OCI-LY3 (cell line): ENCODE measurements at regions not wholly inside any gene's neighbourhood (a gene's known extent, or its start where the extent isn't known, plus 50 kb on each side); places are given as distances from the start of the nearest gene placed in this dataset.
A peak's percentile ranks its signal among the peaks of the same experiment; 100 is the strongest.

ENCODE experiments used
- H2AFZ ChIP-seq: fragments of 200-600, 300-600 bp; shearing (Covaris generic); 2 replicates; pipeline ENCODE4 v1.6.0; 2014; ENCODE audit warnings: antibody characterized with exemption, low read depth, low read length
- H3K27ac ChIP-seq: fragments of 200-600, 300-600 bp; sonication (generic); 2 replicates; pipeline ENCODE4 v1.5.1; 2014; ENCODE audit warnings: mild to moderate bottlenecking, low read length, moderate library complexity, mixed read lengths
- H3K27me3 ChIP-seq: fragments of 200-600, 300-600 bp; sonication (generic); 2 replicates; pipeline ENCODE4 v1.6.1; 2014; ENCODE audit warnings: low read depth, low read length, mixed read lengths
- H3K36me3 ChIP-seq: fragments of 200-600, 300-600 bp; sonication (generic); replicated peaks from 2 replicates; pipeline ENCODE3; 2014; ENCODE audit warnings: low read depth, low read length, mixed read lengths
- H3K4me1 ChIP-seq: fragments of 300-600, 200-600 bp; sonication (generic); 2 replicates; pipeline ENCODE4 v1.6.1; 2014; ENCODE audit warnings: low read length, mixed read lengths
- H3K4me2 ChIP-seq: fragments of 200-600, 300-600 bp; sonication (generic); 2 replicates; pipeline ENCODE4 v1.6.1; 2014; ENCODE audit warnings: low read length, mixed read lengths
- H3K4me3 ChIP-seq: fragments of 300-600, 200-600 bp; sonication (generic); 2 replicates; pipeline ENCODE4 v1.5.1; 2014; ENCODE audit warnings: antibody characterized with exemption, mild to moderate bottlenecking, low read length, moderate library complexity
- H3K79me2 ChIP-seq: fragments of 300-600, 200-600 bp; shearing (Covaris generic); 2 replicates; pipeline ENCODE4 v1.6.1; 2014; ENCODE audit warnings: mild to moderate bottlenecking, low read length, mixed read lengths
- H3K9ac ChIP-seq: fragments of 300-600, 200-600 bp; shearing (Covaris generic); 2 replicates; pipeline ENCODE4 v1.6.0; 2014; ENCODE audit warnings: mild to moderate bottlenecking, low read length, moderate library complexity
- H3K9me3 ChIP-seq: fragments of 200-600, 300-600 bp; shearing (Covaris generic); 2 replicates; pipeline ENCODE4 v1.6.1; 2014; ENCODE audit warnings: low read length, mixed read lengths; ENCODE audit not compliant: insufficient read depth
- H4K20me1 ChIP-seq: fragments of 200-600, 300-600 bp; sonication (generic); 2 replicates; pipeline ENCODE4 v1.6.1; 2016; ENCODE audit warnings: low read length, mixed read lengths; ENCODE audit not compliant: insufficient read depth
- EZH2phosphoT487 ChIP-seq: fragments of 200-600 bp; shearing (Covaris generic); IDR thresholded peaks from 2 replicates; pipeline ENCODE4 v1.6.1; 2018; ENCODE audit warnings: antibody characterized with exemption, mixed run types, low read depth
- TF ChIP-seq, protein P1 (sequence below): fragments of 200-600, 300-600 bp; sonication (generic); IDR thresholded peaks from 2 replicates; pipeline ENCODE4 v1.5.1; 2014; ENCODE audit warnings: antibody characterized with exemption, low read length, low read depth

DNA sequence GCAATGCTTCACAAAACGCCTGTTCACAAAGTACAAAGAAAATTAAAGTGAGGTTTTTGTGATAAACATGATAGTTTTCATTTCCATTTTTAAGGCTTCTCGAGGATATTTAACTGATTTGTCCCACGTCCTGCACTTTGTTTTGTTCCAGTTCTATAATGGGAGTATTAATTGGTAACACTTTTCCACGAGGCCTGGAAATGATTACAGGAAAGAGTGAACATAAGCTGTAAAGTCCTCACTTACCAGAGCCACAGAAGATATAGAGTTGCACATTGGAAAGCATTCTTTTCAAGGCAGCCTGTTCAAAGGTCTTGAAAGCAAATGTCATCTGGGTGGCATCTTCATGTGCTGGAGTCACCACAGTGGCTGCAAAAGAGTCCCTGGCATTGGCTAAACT, 1236.6 kb downstream of the BCL11B start:
- Histone ChIP-seq H3K27ac (no peak overlapping the region), H3K27me3 (no peaks in the 10 kb centered on the region), H3K4me1 (no peaks in the 10 kb centered on the region), H3K9ac (no peak overlapping the region), H4K20me1 (no peaks in the 10 kb centered on the region), H3K9me3 (peaks cover 3% of the 10 kb centered on the region; the same call in 1 of the 2 replicates), H3K4me2 (no peak overlapping the region), H3K4me3 (no peak overlapping the region), H3K79me2 (no peaks in the 10 kb centered on the region), H2AFZ (0 out of 2 replicates have a peak overlapping the region, but pooled peaks have one; percentile 17), H3K36me3 (no peaks in the 10 kb centered on the region)
- no peak for TF ChIP-seq EZH2phosphoT487
- TF ChIP-seq, protein P1, sequence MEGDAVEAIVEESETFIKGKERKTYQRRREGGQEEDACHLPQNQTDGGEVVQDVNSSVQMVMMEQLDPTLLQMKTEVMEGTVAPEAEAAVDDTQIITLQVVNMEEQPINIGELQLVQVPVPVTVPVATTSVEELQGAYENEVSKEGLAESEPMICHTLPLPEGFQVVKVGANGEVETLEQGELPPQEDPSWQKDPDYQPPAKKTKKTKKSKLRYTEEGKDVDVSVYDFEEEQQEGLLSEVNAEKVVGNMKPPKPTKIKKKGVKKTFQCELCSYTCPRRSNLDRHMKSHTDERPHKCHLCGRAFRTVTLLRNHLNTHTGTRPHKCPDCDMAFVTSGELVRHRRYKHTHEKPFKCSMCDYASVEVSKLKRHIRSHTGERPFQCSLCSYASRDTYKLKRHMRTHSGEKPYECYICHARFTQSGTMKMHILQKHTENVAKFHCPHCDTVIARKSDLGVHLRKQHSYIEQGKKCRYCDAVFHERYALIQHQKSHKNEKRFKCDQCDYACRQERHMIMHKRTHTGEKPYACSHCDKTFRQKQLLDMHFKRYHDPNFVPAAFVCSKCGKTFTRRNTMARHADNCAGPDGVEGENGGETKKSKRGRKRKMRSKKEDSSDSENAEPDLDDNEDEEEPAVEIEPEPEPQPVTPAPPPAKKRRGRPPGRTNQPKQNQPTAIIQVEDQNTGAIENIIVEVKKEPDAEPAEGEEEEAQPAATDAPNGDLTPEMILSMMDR, result no peak

DNA sequence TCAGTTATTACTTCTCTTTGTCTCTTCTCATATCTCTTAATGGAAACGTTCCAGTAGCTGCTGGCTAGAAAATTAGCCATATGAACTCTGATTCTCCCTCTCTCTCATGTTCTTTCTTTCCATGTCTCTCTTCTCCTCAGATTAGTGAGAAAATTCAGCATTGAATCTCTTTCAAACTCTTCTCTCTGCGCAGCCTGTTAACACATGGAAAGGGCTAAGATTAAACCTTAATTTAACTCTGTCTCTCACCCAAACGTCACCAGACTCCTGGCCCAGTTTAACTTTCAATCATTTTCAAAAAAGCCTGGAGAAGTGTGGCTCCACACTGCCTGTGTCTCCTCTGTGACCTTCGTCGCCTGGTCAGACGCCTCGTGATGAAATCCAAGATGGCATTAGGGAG, 1234.2 kb downstream of the BCL11B start:
- Histone ChIP-seq H2AFZ (no peak overlapping the region), H4K20me1 (no peaks in the 10 kb centered on the region), H3K27me3 (no peaks in the 10 kb centered on the region), H3K4me3 (no peak overlapping the region), H3K9me3 (no peaks in the 10 kb centered on the region), H3K4me2 (no peak overlapping the region), H3K9ac (no peak overlapping the region), H3K79me2 (no peaks in the 10 kb centered on the region), H3K36me3 (no peaks in the 10 kb centered on the region), H3K4me1 (no peaks in the 10 kb centered on the region), H3K27ac (no peak overlapping the region)
- no peak for TF ChIP-seq EZH2phosphoT487
- TF ChIP-seq, protein P1, result no peak

DNA sequence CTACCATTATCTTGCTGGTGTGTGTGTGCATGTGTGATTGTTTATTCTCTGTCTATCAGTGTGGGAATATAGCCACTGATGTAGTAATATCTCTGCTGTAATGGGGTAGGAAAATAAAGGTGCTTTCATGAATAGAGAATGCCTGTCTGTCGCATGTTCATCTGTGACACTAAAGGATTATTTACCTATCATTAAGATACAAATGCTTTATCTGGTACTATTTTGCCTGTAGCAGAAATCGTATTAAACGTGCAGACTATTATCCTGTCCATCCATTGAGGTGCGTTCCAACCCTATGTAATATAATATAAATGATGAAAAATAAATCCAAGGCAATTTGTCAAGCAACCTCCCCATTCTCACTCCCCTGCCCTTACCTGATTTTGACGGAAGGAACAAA, 1215.1 kb downstream of the BCL11B start:
- Histone ChIP-seq H3K9ac (no peak overlapping the region), H3K4me1 (no peaks in the 10 kb centered on the region), H3K4me2 (no peak overlapping the region), H2AFZ (no peak overlapping the region), H3K27me3 (no peaks in the 10 kb centered on the region), H3K36me3 (no peaks in the 10 kb centered on the region), H3K4me3 (no peak overlapping the region), H3K27ac (no peak overlapping the region), H4K20me1 (no peaks in the 10 kb centered on the region), H3K79me2 (no peaks in the 10 kb centered on the region), H3K9me3 (no peaks in the 10 kb centered on the region)
- TF ChIP-seq, protein P1, result no peak
- no peak for TF ChIP-seq EZH2phosphoT487

DNA sequence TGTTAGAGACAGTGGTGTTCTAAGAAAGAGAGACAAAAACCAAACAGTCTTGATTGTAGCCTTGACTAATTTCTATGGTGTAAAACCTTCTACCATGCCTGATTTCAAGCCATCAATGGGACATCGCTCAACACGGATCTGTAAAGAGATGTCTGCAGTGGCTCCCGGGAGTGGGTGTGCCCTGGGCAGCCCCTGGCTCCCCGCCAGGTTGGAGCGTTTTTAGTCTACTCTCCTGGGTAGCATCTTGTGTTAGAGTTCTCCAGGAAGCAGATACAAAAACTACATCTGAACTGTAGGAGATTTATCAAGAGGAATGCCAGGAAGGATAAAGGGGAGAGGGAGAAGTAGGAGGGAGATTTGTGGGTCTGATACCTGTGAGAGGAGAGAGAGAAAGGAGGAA, 1212.9 kb downstream of the BCL11B start:
- TF ChIP-seq, protein P1, result no peak
- TF ChIP-seq EZH2phosphoT487, result no peak

More for the DNA sequence above, 1212.9 kb downstream of the BCL11B start:
- Histone ChIP-seq H3K4me3 (no peak overlapping the region), H3K36me3 (no peaks in the 10 kb centered on the region), H4K20me1 (no peaks in the 10 kb centered on the region), H3K9me3 (no peaks in the 10 kb centered on the region), H3K4me2 (no peak overlapping the region), H3K79me2 (no peaks in the 10 kb centered on the region), H3K27ac (no peak overlapping the region), H3K9ac (no peak overlapping the region), H3K4me1 (no peaks in the 10 kb centered on the region), H3K27me3 (no peaks in the 10 kb centered on the region), H2AFZ (no peak overlapping the region)
